HG02840 (cell line): ENCODE measurements at regions not wholly inside any gene's neighbourhood (a gene's known extent, or its start where the extent isn't known, plus 50 kb on each side); places are given as distances from the start of the nearest gene placed in this dataset.

Experiments used
- ATAC-seq: cut with Tn5 transposase; IDR thresholded peaks from one replicate; pipeline ENCODE4 v1.9.1; 2021; ENCODE audit warnings: mild to moderate bottlenecking, moderate library complexity, moderate number of reproducible peaks; ENCODE audit not compliant: unreplicated experiment, low FRiP score

DNA sequence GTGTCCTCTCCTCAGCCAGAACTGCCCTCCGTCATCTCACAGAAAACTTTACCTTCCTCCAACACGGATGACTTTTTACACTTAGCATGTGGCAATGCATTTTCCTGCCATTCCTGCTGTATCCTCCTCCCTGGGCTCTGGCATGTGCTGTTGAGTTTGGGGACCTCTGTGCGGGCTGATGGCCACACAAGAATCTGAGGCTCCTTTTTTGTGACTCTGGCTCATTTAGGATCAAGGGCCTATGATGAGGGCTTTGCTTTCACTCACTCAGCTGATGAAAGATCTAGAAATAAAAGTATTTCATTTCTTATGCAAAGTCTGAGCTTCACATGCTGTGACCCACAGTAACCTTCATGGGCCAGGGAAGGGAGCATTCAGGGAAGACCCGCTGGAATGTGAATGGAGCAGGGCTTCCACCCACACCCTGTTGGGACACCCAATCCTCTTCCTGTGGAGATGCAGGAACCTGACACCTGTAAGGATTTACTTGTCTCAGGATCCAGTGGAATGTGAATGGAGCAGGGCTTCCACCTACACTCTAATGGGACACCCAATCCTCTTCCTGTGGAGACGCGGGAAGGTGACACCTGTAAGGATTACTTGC is 500.3 kb upstream of the MKI67 start:
- ATAC-seq, result no peak

DNA sequence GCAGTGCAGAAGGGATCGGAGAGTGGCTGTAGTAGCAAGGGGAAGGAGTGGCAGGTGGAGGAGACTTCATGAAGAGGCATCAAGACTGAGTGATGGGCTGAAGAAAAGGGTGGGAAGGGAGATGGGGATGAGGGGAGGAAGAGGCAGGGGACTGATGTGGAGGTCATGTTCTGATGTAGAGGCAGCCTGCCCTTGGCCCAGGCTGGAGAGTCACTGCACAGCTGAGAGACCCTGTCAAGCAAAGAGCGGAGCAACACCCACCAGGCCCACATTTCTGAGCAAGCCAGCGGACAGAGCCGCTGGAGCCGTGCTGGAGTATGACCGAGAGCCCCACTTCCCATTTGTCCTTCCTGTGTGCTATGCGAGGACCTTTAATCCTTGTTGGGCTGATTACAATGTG is 501.6 kb upstream of the MKI67 start:
- no peak for ATAC-seq

DNA sequence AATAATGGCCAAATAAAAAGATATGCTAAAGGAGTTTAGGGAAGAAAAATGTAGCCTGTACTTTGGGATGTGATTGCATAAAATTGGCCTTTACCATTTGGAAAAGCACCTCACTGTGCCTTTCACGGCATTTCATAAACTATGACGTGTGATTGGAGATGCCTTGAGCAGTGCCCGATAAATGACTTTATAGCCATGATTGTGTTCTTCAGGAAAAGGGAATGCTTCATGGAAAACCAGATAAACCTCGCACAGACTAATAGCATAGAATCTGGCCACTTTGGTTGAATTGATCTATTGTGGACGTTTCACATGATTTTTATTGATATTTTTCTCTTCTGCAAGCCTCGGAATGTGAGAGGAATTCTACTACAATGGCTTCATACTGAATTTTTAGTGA is 502.0 kb upstream of the MKI67 start:
- ATAC-seq, result no peak

DNA sequence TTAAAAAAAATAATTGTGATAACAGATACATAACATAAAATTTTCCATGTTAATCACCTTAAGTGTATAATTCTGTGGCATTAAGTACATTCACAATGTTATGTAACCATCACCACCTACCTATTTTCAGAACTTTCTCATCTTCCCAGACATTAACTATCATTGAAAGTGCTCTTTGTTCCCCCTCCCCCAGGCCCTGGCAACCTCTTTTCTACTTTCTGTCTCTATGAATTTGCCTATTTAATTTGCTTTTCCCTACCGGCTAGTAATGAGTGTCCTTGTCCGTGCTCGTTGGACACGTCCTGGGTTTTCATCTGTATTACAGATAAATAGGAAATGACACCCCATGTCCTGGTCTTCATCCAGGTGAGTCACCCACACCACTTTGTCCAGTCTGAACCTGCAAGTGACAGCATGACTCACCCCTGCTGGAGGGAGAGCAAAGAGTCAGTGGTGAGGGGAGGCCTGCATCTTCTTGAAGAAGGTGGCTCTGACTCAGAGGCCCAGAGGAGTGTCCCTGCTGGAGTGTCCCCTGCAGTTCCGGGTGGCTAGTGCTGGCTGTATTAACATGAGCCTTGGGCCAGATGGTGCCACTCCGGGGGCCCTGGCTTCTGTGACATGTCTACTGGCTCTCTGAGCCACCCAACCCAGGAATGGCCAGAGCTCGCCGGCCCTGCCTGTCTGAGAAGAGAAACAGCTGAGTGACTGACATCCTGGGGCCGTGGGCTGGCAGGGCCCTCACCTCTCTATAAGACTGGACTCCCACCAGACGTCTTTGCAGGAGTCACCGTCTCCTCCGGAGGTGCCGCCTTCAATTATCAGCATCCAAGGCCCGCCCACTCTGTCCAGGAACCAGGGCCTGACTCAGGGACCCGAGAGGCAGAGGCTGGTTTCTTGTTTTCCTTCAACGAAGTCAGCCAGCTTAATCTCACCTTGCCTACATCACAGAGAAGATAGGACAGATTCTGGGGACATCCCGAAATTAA is 503.2 kb upstream of the MKI67 start:
- no peak for ATAC-seq

DNA sequence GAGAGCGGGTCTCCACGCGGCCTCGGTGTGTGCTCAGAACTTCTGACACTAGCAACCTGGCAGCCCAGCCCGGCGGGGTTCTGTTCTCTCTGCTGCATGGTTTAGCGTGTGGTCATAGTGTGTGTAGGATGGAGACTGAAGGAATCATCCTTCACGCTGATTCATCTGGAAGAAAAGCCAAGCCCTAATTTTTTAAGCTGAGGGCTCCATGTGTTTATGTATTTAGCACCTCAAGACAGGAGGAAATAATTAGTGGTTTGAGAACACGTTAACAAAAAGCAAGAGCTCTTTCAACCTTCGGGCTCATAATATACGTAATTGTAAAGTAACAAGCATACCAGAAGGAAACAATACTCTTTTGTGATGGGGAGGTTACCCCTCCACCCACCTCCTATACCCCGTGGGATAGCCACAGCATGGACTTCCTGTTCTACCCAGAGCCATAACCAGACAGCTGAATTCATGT is 504.6 kb upstream of the MKI67 start:
- ATAC-seq, result no peak

DNA sequence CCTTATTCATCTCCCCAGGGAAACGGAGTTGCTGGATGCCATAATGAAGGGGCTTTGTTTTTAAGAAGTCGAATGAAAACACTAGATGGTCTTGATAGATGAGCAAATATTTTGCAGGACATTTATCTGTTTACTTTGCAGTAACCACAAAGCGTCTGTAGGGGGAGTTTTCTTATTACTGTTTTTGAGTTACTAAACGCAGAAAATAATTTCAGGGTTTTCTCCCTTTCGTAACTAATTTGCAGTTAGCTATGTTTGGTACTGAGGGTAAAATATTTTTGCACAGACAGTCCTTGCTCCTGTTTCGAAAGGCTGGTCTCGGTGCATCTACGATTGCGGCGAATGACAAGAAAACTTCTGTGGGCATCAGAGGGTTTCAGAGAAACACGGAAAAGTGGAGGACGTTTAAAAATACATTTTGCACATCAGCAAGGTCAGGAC is 505.6 kb upstream of the MKI67 start:
- no peak for ATAC-seq

DNA sequence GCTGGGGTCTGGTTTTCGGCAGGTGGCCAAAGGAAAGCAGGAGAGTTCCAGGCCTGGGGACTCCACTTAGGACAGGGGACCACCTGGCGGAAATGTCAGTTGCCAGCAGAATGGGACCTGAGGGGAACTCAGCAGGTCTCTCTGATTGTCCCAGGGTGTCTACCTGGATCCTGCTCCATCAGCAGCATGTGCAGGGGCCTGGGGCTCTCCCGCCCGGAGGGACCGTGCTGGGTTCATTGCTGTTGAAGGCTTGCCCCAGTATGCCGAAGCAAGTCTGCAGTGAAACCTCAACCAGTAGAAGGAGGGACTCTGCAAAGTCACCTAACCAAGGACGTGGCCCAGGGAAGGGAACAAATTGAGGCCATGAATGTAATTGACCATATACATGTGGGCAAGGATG is 506.5 kb upstream of the MKI67 start:
- ATAC-seq, result no peak

DNA sequence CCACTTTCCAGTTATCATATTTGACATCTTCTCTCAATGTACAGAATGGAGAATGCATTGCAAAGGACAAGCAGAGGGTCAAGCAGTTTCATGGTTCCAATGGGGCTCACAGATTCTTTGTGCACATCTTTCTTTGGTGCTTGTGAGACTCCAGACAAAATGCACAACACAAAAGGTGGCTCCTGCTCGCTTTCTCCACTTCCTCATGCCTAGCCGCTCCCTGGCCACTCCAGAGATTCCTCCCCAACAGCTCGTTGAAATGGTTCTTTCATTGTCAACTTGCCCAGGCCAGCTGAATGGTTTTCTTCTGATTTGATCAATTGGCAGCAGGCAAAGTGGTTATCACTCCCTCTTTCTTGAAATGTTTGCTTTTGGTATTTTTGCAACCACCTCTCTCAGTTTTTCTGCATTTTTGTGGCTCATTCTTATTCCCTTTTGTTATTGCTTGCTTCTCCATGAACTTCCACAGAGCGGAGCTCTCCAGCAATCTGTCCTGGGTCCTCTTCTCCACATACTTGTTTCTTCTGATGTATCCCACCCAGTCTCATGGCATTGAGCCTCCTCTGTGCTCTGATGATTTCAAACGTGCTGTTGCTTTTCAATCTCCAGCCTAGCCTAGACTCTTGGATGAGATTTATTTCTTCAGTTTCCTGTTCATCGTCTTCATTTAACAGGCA is 507.8 kb upstream of the MKI67 start:
- no peak for ATAC-seq

DNA sequence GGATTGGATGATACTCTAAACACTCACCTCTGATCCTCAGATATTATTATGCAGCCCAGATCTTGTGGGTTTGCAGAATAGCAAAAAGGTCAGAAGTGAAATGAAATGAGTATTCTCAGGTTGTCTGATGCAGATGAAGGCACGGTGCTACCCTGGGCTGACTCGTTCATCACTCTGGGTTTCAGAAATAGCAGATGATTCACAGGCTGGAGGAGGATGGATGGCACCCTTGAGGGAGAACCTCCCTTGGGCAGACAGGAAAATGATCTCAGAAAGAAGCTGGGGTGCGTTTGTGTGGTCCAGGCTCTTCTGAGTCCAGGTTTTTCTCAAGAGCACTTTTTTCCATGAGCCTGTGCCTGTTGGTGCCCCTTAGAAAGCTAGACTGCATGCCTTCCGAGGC is 515.8 kb upstream of the MKI67 start:
- ATAC-seq, result no peak

DNA sequence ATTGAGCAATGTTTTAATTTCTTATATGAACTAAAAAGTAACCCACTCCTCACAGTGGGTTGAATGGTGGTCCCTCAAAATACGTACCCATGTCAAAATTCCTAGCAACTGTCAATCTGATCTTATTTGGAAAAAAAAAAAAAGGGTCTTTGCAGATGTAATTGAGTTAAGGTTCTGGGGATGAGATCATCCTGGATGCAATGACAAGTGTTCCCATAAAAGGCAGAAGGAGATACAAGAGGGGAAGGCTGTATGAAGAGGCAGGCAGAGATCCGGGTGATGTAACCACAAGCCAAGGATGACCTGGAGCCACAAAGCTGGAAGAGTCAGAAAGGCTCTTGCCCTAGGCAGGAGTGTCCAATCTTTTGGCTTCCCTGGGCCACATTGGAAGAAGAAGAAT is 516.3 kb upstream of the MKI67 start:
- ATAC-seq, result no peak

DNA sequence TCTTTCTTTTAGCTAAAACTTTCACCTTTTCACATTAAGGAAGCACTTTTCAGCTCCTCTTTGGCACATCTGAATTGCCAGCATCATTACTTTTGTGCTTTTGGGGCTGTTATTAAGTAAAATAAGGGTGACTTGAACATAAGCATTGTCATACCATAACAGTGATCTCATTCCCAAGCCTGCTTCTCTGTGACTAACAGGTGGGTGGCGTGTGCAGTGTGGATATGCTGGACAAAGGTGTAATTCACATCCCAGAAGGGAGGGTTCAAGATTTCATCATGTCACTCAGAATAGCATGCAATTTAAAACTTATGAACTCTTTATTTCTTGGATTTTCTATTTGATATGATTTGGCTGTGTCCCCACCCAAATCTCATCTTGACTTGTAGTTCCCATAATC is 517.4 kb upstream of the MKI67 start:
- no peak for ATAC-seq

DNA sequence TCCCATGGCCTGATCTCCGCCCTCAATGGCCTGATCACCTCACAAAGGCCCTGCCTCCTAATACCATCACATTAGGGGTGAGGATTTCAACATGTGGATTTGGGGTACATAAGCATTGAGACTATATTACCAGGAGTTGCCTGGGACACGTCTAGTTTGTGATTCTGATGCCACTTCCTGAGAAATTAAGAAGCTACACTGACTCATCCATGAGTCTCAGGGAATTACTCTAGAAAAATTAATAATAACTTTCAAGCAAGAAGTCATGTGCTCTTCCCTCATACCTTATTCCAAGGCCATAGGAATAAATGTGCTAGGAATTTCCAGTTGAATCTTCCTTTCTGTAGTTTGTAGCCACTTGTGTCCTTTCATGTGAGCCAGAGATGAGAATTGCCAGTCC is 519.3 kb upstream of the MKI67 start:
- no peak for ATAC-seq

DNA sequence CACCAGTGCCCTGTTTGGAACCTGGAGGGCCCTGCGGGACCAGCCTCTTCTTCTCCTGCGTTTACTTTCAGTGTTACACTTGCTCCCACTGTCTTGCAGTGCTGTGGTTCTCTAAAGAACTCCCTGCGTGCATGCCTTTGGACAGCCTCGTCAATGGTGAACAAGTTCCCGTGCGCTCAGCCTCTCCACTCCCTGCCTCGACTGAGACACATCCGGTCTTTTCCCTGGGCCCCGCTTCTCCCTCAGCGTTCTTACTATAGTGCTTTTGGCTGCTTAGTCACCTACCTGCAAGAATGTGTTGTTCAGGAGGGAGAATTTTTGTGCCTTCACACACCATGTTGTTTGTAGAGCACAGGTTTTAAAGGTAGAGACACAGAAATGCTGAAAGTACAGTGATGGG is 520.7 kb upstream of the MKI67 start:
- no peak for ATAC-seq

DNA sequence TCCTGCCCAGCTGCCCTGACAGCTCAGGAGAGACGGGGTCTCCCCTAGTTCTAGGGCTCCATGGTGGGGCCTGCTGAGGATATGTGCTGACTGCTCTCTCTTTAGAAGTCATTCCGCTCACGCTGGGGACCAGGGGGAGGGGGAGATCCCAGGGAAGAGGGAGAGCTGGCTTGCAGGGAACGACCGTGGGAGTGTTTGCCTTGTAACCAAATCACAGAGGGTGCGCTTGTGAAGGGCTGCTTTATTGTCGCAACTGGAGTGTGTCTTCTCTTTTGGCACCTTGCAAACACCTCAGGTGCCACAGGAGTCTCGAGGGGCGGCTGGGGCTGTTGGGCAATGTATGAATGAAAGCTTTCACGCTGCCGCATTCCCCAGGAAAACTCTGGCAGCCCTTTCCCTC is 531.3 kb upstream of the MKI67 start:
- no peak for ATAC-seq

DNA sequence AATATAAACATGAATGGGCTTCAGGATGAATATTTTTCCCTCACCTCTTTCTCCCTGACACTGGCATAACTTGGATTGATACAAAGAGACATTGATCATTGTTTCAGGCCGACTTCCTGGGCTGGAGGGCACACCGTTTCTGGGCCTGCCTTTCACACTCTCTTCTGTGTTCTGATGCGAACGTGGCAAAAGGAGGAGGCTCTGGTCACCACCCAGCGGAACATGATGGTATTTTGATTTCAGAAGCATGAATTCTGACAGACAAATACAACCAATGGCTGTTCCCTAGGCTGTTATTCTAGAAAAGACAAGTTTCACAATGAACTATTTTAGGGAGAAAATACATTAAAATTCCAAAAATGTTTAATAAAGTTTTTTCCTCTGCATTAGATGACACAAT is 534.5 kb upstream of the MKI67 start:
- ATAC-seq, result no peak

DNA sequence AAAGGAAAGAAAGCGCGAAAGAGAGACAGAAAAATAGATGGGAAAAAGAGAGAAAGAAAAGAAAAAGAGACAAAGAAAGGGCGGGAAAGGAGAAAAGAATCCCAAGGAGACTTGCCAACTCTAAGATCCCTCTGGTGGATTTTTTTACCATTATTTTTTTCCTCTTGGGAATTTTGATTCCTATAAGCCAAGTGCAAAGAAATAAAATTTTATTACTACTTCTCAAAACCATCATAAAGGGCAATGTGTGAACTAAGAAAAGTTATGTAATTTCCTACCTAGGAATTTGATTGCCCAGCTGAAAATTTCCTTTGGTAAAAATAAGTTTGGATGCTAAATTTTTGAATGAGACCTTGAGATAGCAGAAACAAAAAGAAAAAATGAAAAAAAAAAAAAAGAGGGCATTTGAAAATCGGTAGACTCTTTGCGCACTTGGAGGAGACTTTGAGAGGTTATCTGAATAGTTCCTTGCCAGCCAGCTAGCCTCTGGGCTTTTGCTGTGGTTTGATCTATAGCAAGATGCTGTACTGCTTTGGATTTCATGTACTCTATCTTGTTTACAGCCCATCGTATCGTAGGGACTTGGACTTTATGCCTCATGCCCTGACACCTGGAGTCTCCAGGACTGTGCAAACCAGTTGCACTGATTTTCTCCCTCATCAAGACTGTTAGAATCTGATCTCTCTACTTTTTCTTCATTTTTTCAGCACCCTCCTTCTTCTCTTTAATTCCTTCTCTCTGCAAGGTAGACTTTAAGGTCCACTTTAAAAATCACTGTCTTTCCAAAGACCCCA is 535.4 kb upstream of the MKI67 start:
- no peak for ATAC-seq

DNA sequence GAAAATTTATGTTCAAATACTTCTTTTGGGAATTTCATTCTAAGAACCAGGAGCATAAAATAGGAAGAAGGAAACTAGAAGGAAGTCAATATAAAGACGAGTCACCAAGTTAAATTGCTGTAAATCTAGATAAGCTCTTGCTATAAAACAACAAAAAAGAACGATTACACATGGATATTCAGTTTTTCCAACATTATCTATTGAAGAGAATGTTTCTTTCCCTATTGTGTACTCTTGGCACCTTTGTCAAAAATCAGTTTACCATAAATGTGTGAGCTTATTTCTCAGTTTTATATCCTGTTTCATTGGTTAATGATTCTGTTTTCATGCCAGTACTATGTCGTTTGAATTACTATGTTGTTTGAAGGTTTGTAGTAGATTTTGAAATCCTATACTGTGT is 536.3 kb upstream of the MKI67 start:
- ATAC-seq, result no peak

DNA sequence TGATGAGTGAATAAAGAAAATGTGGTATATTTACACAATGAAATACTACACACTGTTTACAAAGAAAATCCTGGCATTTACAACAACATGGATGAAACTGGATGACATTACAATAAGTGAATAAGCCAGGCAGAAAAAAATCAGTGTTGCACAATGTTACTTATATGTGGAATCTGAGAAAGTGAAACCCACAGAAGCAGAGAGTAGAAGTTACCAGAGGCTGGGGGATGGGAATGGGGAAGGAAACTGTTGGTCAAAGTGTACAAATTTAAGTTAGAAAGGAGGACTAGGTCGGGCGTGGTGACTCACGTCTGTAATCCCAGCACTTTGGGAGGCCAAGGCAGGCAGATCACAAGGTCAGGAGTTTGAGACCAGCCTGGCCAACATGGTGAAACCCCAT is 538.5 kb upstream of the MKI67 start:
- no peak for ATAC-seq

DNA sequence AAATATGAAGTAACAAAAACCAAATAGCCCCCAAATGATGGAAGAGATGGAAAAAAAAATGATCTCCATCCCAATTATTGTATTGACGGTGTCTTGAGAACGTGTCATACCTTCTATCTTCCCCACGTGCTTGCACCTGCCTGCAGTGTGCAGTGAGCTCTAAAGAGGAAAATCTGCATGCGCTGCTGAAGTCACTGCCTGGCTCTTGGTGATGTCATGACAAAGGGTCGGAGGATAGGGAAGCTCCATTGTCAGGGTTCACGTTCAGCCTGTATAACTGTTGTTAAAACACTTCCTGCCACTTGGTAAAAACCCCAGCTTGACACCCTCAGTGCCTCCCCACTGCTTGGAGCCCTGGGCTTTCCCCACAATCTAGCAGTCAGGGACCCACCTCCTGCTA is 549.2 kb upstream of the MKI67 start:
- no peak for ATAC-seq

DNA sequence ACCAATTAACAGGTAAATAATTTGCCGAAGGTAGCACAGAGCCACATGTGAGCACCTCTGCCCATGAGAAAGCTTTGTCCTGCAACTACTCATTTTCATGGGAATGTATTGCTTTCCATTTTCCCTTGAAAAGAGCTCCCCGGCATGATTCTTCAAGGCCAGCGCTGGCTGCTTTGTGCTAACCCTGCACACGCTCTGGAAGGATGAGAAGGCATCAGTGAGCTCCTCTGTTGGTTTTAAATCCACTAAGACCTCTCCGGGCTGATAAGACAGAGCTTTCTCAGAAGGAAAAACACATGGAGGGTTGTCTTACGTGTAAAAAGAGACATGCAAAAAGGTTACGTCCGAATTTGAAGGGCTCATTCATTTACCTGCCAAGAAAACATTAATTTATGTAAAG is 553.9 kb upstream of the MKI67 start:
- no peak for ATAC-seq

DNA sequence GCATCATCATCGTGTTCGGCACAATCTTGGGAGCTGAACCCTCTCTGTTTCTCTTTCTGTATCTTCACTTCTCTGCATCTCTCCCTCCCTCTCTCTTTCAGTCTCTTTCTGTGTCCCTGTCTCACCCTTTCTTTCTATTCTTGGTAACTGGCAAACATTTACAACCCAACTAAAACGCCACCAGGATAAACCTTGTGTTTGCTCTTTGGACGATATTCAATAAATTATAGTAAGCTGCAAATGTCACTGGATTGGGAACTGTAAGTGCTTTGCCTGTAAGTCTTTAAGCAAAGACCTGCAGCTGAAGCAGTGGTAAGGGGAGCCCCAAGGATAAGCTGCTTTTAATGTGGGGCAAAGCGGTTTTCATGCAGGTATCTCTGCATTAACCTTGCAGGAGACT is 558.0 kb upstream of the MKI67 start:
- ATAC-seq, result no peak
